ENCODE measurements at regions not wholly inside any gene's neighbourhood (a gene's known extent, or its start where the extent isn't known, plus 50 kb on each side); places are given as distances from the start of the nearest gene placed in this dataset.

- Histone ChIP-seq H3K9me2 (ENCODE audit: insufficient read depth, low read length) (no peaks in the 10 kb centered on the region), H3K4me2 (ENCODE audit: low read length) (no peak overlapping the region), H3K27me3 (ENCODE audit: insufficient read depth, low read depth, low read length) (no peaks in the 10 kb centered on the region), H3K27ac (ENCODE audit: low read length) (no peak overlapping the region), H2AFZ (ENCODE audit: low read depth, low read length) (no peak overlapping the region), H3K79me2 (replicated peaks; ENCODE audit: insufficient read depth, low read length) (no peaks in the 10 kb centered on the region), H4K20me1 (ENCODE audit: insufficient read depth) (no peaks in the 10 kb centered on the region), H3K9me3 (ENCODE audit: low read length) (peaks cover 3% of the 10 kb centered on the region), H3K4me3 (ENCODE audit: low read length) (no peak overlapping the region), H3K36me3 (ENCODE audit: insufficient read depth, low read length) (no peaks in the 10 kb centered on the region), H3K9ac (ENCODE audit: low read length) (no peak overlapping the region), H3F3A (ENCODE audit: insufficient read depth, low read length, poor library complexity, severe bottlenecking) (no peaks in the 10 kb centered on the region)
- TF ChIP-seq EP300 (conservative IDR thresholded peaks at IDR 0.05; ENCODE audit: poor library complexity, severe bottlenecking) (no peak), SMC3 (conservative IDR thresholded peaks at IDR 0.05; ENCODE audit: poor library complexity) (no peak), RAD21 (conservative IDR thresholded peaks at IDR 0.05) (no peak), EZH2 (IDR thresholded peaks at IDR 0.05; ENCODE audit: borderline replicate concordance, insufficient read depth, low read length, poor library complexity, severe bottlenecking) (no peak), POLR2AphosphoS5 (IDR thresholded peaks at IDR 0.05) (no peak), REST (IDR thresholded peaks at IDR 0.05; ENCODE audit: borderline replicate concordance) (no peak), TAF1 (IDR thresholded peaks at IDR 0.05; ENCODE audit: low read depth) (no peak), MXI1 (conservative IDR thresholded peaks at IDR 0.05; ENCODE audit: poor library complexity, severe bottlenecking) (no peak)
- TF ChIP-seq, protein P1, sequence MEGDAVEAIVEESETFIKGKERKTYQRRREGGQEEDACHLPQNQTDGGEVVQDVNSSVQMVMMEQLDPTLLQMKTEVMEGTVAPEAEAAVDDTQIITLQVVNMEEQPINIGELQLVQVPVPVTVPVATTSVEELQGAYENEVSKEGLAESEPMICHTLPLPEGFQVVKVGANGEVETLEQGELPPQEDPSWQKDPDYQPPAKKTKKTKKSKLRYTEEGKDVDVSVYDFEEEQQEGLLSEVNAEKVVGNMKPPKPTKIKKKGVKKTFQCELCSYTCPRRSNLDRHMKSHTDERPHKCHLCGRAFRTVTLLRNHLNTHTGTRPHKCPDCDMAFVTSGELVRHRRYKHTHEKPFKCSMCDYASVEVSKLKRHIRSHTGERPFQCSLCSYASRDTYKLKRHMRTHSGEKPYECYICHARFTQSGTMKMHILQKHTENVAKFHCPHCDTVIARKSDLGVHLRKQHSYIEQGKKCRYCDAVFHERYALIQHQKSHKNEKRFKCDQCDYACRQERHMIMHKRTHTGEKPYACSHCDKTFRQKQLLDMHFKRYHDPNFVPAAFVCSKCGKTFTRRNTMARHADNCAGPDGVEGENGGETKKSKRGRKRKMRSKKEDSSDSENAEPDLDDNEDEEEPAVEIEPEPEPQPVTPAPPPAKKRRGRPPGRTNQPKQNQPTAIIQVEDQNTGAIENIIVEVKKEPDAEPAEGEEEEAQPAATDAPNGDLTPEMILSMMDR (IDR thresholded peaks at IDR 0.05; ENCODE audit: poor library complexity, severe bottlenecking): no peak
Measured at GRCh38 chr9:1354606-1355005, 304.4 kb downstream of the DMRT2 start.

- no peaks in the 10 kb centered on the region for H3K36me3 ChIP-seq (ENCODE audit: insufficient read depth, low read length)
- H3K9me3 ChIP-seq (ENCODE audit: low read length): peaks cover 3% of the 10 kb centered on the region
- H4K20me1 ChIP-seq (ENCODE audit: insufficient read depth): no peaks in the 10 kb centered on the region
- no peak overlapping the region for H3K4me3 ChIP-seq (ENCODE audit: low read length)
- H3K79me2 ChIP-seq (replicated peaks; ENCODE audit: insufficient read depth, low read length): no peaks in the 10 kb centered on the region
- TF ChIP-seq RAD21 (conservative IDR thresholded peaks at IDR 0.05) (no peak), TAF1 (IDR thresholded peaks at IDR 0.05; ENCODE audit: low read depth) (no peak), SMC3 (conservative IDR thresholded peaks at IDR 0.05; ENCODE audit: poor library complexity) (no peak), EZH2 (IDR thresholded peaks at IDR 0.05; ENCODE audit: borderline replicate concordance, insufficient read depth, low read length, poor library complexity, severe bottlenecking) (no peak), POLR2AphosphoS5 (IDR thresholded peaks at IDR 0.05) (no peak), EP300 (conservative IDR thresholded peaks at IDR 0.05; ENCODE audit: poor library complexity, severe bottlenecking) (no peak), REST (IDR thresholded peaks at IDR 0.05; ENCODE audit: borderline replicate concordance) (no peak), MXI1 (conservative IDR thresholded peaks at IDR 0.05; ENCODE audit: poor library complexity, severe bottlenecking) (no peak)
- TF ChIP-seq, protein P1 (IDR thresholded peaks at IDR 0.05; ENCODE audit: poor library complexity, severe bottlenecking): no peak
- no peaks in the 10 kb centered on the region for H3K27me3 ChIP-seq (ENCODE audit: insufficient read depth, low read depth, low read length)
- no peaks in the 10 kb centered on the region for H3F3A ChIP-seq (ENCODE audit: insufficient read depth, low read length, poor library complexity, severe bottlenecking)
- no peak overlapping the region for H2AFZ ChIP-seq (ENCODE audit: low read depth, low read length)
- no peaks in the 10 kb centered on the region for H3K9me2 ChIP-seq (ENCODE audit: insufficient read depth, low read length)
- peak overlapping the region; percentile 36 for H3K27ac ChIP-seq (ENCODE audit: low read length)
- H3K4me2 ChIP-seq (ENCODE audit: low read length): no peak overlapping the region
- H3K9ac ChIP-seq (ENCODE audit: low read length): no peak overlapping the region
Measured at GRCh38 chr9:1355656-1356055, 305.5 kb downstream of the DMRT2 start.

Measured in neural cell (in vitro differentiated cells).